Spleen (tissue), 7 donors: ENCODE measurements at regions not wholly inside any gene's neighbourhood (a gene's known extent, or its start where the extent isn't known, plus 50 kb on each side); places are given as distances from the start of the nearest gene placed in this dataset.
A peak's percentile ranks its signal among the peaks of the same experiment; 100 is the strongest.

ENCODE experiments used
- POLR2A ChIP-seq, 3 donors: fragments of 450-650 bp; IDR thresholded peaks; one replicate each; pipeline ENCODE4 v1.5.1; 2017; ENCODE audit warnings: antibody characterized with exemption in 3 of 3, mild to moderate bottlenecking in 1 of 3
- POLR2AphosphoS5 ChIP-seq, 3 donors: sonication (generic); formaldehyde crosslinking; IDR thresholded peaks; one replicate each; pipeline ENCODE4 v1.5.1; 2017; ENCODE audit warnings: antibody characterized with exemption in 3 of 3
- TF ChIP-seq, protein P1 (sequence below), 11 experiments: fragments of 200-600 bp in 7 of 11; fragments of 450-650 bp in 4 of 11; sonication (generic) in 4 of 11; IDR thresholded peaks in 8 of 11; conservative IDR thresholded peaks in 3 of 11; 1 replicate in 7 of 11; 2 replicates in 4 of 11; pipeline versions ENCODE4 v1.4.0 to v1.8.0; 2016 to 2021; ENCODE audit warnings: antibody characterized with exemption in 11 of 11, inconsistent platforms in 4 of 11, mild to moderate bottlenecking in 1 of 11
- donor health status: DM: no; HTN: no; CAD: no; lungs with moderate emphysema.
- donor health status: DM: no; HTN: no; CAD: no.
- donor health status: DM: no; HTN: no; CAD: no.

DNA sequence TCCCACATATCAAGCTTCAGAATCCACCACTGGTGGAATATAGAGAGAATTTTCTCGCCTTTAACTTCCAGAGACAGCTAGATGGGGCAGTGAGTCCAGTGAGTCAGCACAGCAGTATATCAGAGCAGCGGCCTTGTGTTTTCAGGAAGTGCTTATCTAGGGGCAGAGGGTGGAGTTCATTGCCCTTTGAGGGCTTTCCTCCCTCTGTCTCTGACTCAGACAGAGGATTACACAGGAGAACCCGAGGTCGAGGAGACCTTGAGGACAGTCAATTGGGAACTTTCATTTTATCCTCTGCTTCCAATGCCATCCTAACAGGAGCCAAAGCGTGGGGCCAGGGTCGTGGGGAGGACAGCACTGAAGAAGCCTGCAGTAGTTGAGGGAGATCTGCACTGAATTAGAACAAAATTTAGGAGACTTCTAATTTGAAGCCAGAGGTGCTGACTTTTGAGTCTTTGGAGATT lies 109.6 kb upstream of the UMPS start:
- TF ChIP-seq, protein P1, sequence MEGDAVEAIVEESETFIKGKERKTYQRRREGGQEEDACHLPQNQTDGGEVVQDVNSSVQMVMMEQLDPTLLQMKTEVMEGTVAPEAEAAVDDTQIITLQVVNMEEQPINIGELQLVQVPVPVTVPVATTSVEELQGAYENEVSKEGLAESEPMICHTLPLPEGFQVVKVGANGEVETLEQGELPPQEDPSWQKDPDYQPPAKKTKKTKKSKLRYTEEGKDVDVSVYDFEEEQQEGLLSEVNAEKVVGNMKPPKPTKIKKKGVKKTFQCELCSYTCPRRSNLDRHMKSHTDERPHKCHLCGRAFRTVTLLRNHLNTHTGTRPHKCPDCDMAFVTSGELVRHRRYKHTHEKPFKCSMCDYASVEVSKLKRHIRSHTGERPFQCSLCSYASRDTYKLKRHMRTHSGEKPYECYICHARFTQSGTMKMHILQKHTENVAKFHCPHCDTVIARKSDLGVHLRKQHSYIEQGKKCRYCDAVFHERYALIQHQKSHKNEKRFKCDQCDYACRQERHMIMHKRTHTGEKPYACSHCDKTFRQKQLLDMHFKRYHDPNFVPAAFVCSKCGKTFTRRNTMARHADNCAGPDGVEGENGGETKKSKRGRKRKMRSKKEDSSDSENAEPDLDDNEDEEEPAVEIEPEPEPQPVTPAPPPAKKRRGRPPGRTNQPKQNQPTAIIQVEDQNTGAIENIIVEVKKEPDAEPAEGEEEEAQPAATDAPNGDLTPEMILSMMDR (IDR thresholded peaks at IDR 0.05 in 8 of 11, conservative IDR thresholded peaks at IDR 0.05 in 3 of 11), result peak in 3 of 11 experiments; percentile 22 to 30 (median 27)
- TF ChIP-seq POLR2A (IDR thresholded peaks at IDR 0.05) (no peak), POLR2AphosphoS5 (IDR thresholded peaks at IDR 0.05) (peak in 1 of 3 donors; percentile 79)
